ENCODE measurements at regions not wholly inside any gene's neighbourhood (a gene's known extent, or its start where the extent isn't known, plus 50 kb on each side); places are given as distances from the start of the nearest gene placed in this dataset.

DNA sequence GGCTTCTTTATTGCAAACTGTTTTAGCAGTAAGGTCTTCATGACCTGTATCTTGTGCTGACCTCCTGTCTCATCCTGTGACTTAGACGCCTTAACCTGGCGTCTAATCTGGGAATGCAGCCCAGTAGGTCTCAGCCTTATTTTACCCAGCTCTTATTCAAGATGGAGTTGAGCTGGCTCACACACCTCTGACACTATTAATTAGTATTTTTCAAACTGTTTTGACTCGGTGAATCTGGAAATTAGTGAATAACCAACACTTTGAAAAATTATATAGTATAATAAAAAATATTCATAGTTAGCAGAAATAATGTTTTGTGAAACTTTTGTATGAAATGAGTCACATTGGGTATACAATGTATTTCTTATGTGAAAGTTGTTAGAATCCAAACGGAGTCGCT, 189.4 kb downstream of the PDGFRA start:
- TF ChIP-seq EP300 (IDR thresholded peaks at IDR 0.05), result no peak
- no peak for TF ChIP-seq CTCF (IDR thresholded peaks at IDR 0.05)

Data from tibial nerve (tissue), 4 donors.